ENCODE measurements at regions not wholly inside any gene's neighbourhood (a gene's known extent, or its start where the extent isn't known, plus 50 kb on each side); places are given as distances from the start of the nearest gene placed in this dataset.

- Histone ChIP-seq H3K4me3 (ENCODE audit: insufficient read depth, low read length, poor library complexity, severe bottlenecking) (no peak overlapping the region), H3K9me3 (ENCODE audit: insufficient read depth, low read length) (no peaks in the 10 kb centered on the region), H3K27ac (ENCODE audit: low read depth, low read length) (no peak overlapping the region), H3K4me2 (ENCODE audit: low read depth, low read length, poor library complexity, severe bottlenecking) (no peak overlapping the region), H3F3A (ENCODE audit: insufficient read depth) (no peaks in the 10 kb centered on the region), H3K36me3 (ENCODE audit: low read length) (no peaks in the 10 kb centered on the region), H2AFZ (ENCODE audit: low read depth, low read length, severe bottlenecking) (no peak overlapping the region), H3K9me2 (replicated peaks; ENCODE audit: insufficient read depth, low read length) (no peaks in the 10 kb centered on the region), H3K79me2 (ENCODE audit: insufficient read depth, low read length) (no peaks in the 10 kb centered on the region), H3K9ac (ENCODE audit: low read length) (no peak overlapping the region), H3K27me3 (ENCODE audit: low read length) (no peaks in the 10 kb centered on the region), H4K20me1 (ENCODE audit: low read depth, low read length) (no peaks in the 10 kb centered on the region)
- TF ChIP-seq EZH2phosphoT487 (conservative IDR thresholded peaks at IDR 0.05; ENCODE audit: low read length), result no peak
- TF ChIP-seq CTCF (IDR thresholded peaks at IDR 0.05; ENCODE audit: insufficient read depth, low read length, poor library complexity, severe bottlenecking), result no peak
These were observed 344.3 kb upstream of the CLINT1 start for GRCh38 chr5:158203261-158203660.

GRCh38 chr5:158202801-158203200 is 343.9 kb upstream of the CLINT1 start:
- Histone ChIP-seq H3K4me2 (ENCODE audit: low read depth, low read length, poor library complexity, severe bottlenecking) (no peak overlapping the region), H3K4me3 (ENCODE audit: insufficient read depth, low read length, poor library complexity, severe bottlenecking) (no peak overlapping the region), H3F3A (ENCODE audit: insufficient read depth) (no peaks in the 10 kb centered on the region), H2AFZ (ENCODE audit: low read depth, low read length, severe bottlenecking) (no peak overlapping the region), H3K9me2 (replicated peaks; ENCODE audit: insufficient read depth, low read length) (no peaks in the 10 kb centered on the region), H3K27ac (ENCODE audit: low read depth, low read length) (no peak overlapping the region), H3K9ac (ENCODE audit: low read length) (no peak overlapping the region), H4K20me1 (ENCODE audit: low read depth, low read length) (no peaks in the 10 kb centered on the region), H3K9me3 (ENCODE audit: insufficient read depth, low read length) (no peaks in the 10 kb centered on the region), H3K79me2 (ENCODE audit: insufficient read depth, low read length) (no peaks in the 10 kb centered on the region), H3K36me3 (ENCODE audit: low read length) (no peaks in the 10 kb centered on the region), H3K27me3 (ENCODE audit: low read length) (no peaks in the 10 kb centered on the region)
- TF ChIP-seq CTCF (IDR thresholded peaks at IDR 0.05; ENCODE audit: insufficient read depth, low read length, poor library complexity, severe bottlenecking) (no peak), EZH2phosphoT487 (conservative IDR thresholded peaks at IDR 0.05; ENCODE audit: low read length) (no peak)

GRCh38 chr5:158200619-158201018 is 341.7 kb upstream of the CLINT1 start:
- Histone ChIP-seq H3K9me2 (replicated peaks; ENCODE audit: insufficient read depth, low read length) (no peaks in the 10 kb centered on the region), H4K20me1 (ENCODE audit: low read depth, low read length) (no peaks in the 10 kb centered on the region), H3F3A (ENCODE audit: insufficient read depth) (no peaks in the 10 kb centered on the region), H3K9me3 (ENCODE audit: insufficient read depth, low read length) (no peaks in the 10 kb centered on the region), H3K27ac (ENCODE audit: low read depth, low read length) (no peak overlapping the region), H2AFZ (ENCODE audit: low read depth, low read length, severe bottlenecking) (no peak overlapping the region), H3K9ac (ENCODE audit: low read length) (no peak overlapping the region), H3K4me3 (ENCODE audit: insufficient read depth, low read length, poor library complexity, severe bottlenecking) (no peak overlapping the region), H3K36me3 (ENCODE audit: low read length) (no peaks in the 10 kb centered on the region), H3K4me2 (ENCODE audit: low read depth, low read length, poor library complexity, severe bottlenecking) (no peak overlapping the region), H3K79me2 (ENCODE audit: insufficient read depth, low read length) (no peaks in the 10 kb centered on the region), H3K27me3 (ENCODE audit: low read length) (no peaks in the 10 kb centered on the region)
- TF ChIP-seq CTCF (IDR thresholded peaks at IDR 0.05; ENCODE audit: insufficient read depth, low read length, poor library complexity, severe bottlenecking), result no peak
- TF ChIP-seq EZH2phosphoT487 (conservative IDR thresholded peaks at IDR 0.05; ENCODE audit: low read length), result no peak

Measured in SU-DHL-6 (cell line).